ENCODE measurements at regions not wholly inside any gene's neighbourhood (a gene's known extent, or its start where the extent isn't known, plus 50 kb on each side); places are given as distances from the start of the nearest gene placed in this dataset.

- TF ChIP-seq MAX (IDR thresholded peaks at IDR 0.05; ENCODE audit: low read depth) (no peak), TAF1 (IDR thresholded peaks at IDR 0.05; ENCODE audit: borderline replicate concordance, low read depth, low read length) (no peak), GABPA (IDR thresholded peaks at IDR 0.05; ENCODE audit: low read depth) (no peak), CTCF (IDR thresholded peaks at IDR 0.05) (no peak), USF2 (IDR thresholded peaks at IDR 0.05; ENCODE audit: borderline replicate concordance, low read depth, low read length) (no peak), USF1 (IDR thresholded peaks at IDR 0.05; ENCODE audit: borderline replicate concordance, low read depth) (no peak), FOXM1 (IDR thresholded peaks at IDR 0.05; ENCODE audit: low read depth) (no peak), RXRA (IDR thresholded peaks at IDR 0.05; ENCODE audit: borderline replicate concordance, low read depth) (no peak), EP300 (IDR thresholded peaks at IDR 0.05; ENCODE audit: borderline replicate concordance in 1 of 2, low read depth in 1 of 2, low read length in 1 of 2) (no peak), RAD21 (IDR thresholded peaks at IDR 0.05; ENCODE audit: low read length) (no peak), EZH2phosphoT487 (IDR thresholded peaks at IDR 0.05; ENCODE audit: borderline replicate concordance, low read depth) (no peak), NRF1 (IDR thresholded peaks at IDR 0.05; ENCODE audit: low read depth, low read length) (no peak)
Observed at GRCh38 chr1:201643835-201644104, 104.8 kb downstream of the NAV1 start.
